K562 (cell line): ENCODE measurements at regions not wholly inside any gene's neighbourhood (a gene's known extent, or its start where the extent isn't known, plus 50 kb on each side); places are given as distances from the start of the nearest gene placed in this dataset.

Source experiments
- ARNT ChIP-seq, 2 experiments: fragments of 450-650 bp; IDR thresholded peaks; 2 replicates each; pipeline ENCODE4 v1.6.1; 2016; ENCODE audit warnings: mild to moderate bottlenecking in 1 of 2
- BMI1 ChIP-seq: fragments of 150-350 bp; IDR thresholded peaks from 2 replicates; pipeline ENCODE4 v1.6.1; 2014; ENCODE audit warnings: low read length
- MXI1 ChIP-seq: IDR thresholded peaks from 2 replicates; pipeline ENCODE4 v1.6.1; 2011; ENCODE audit warnings: low read depth, mild to moderate bottlenecking, improper control_type of control experiment, low read length
- TCF7L2 ChIP-seq: fragments of 150-350 bp; IDR thresholded peaks from 2 replicates; pipeline ENCODE4 v1.6.1; 2016; ENCODE audit warnings: low read depth, mild to moderate bottlenecking, low read length, moderate library complexity
- TSC22D4 ChIP-seq: fragments of 450-650 bp; IDR thresholded peaks from 2 replicates; pipeline ENCODE4 v1.6.1; 2016; ENCODE audit warnings: missing genetic modification characterization, missing biosample characterization, control low read depth
- WHSC1 ChIP-seq: IDR thresholded peaks from one replicate; pipeline ENCODE4 v1.6.1; 2012; ENCODE audit warnings: low read length, control low read depth, inconsistent platforms
- TF ChIP-seq, protein P1 (sequence below), 2 experiments: IDR thresholded peaks in 1 of 2; conservative IDR thresholded peaks in 1 of 2; 2 replicates each; pipeline ENCODE4 v1.6.1; 2016; ENCODE audit warnings: low read depth in 2 of 2, mild to moderate bottlenecking in 1 of 2, missing compliant biosample characterization in 1 of 2, missing genetic modification characterization in 1 of 2, moderate library complexity in 1 of 2
- TF ChIP-seq, protein P2 (sequence below): fragments of 250-450 bp; sonication (Bioruptor Pico); IDR thresholded peaks from 2 replicates; pipeline ENCODE4 v1.4.0; 2020
- TF ChIP-seq, protein P3 (sequence below): fragments of 450-650 bp; IDR thresholded peaks from 2 replicates; pipeline ENCODE4 v1.6.1; 2016; ENCODE audit warnings: low read depth

GRCh38 chr2:223652122-223652521 is 50.0 kb upstream of the SCG2 start (continued):
- TF ChIP-seq, protein P1, sequence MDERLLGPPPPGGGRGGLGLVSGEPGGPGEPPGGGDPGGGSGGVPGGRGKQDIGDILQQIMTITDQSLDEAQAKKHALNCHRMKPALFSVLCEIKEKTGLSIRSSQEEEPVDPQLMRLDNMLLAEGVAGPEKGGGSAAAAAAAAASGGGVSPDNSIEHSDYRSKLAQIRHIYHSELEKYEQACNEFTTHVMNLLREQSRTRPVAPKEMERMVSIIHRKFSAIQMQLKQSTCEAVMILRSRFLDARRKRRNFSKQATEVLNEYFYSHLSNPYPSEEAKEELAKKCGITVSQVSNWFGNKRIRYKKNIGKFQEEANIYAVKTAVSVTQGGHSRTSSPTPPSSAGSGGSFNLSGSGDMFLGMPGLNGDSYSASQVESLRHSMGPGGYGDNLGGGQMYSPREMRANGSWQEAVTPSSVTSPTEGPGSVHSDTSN (CRISPR knock-in tag; IDR thresholded peaks at IDR 0.05; ENCODE audit: low read depth): no peak
- TF ChIP-seq, protein P1 (tag; conservative IDR thresholded peaks at IDR 0.05; ENCODE audit: low read depth): peak; percentile 26; the same call in 1 of the 2 replicates
- TF ChIP-seq, protein P2, sequence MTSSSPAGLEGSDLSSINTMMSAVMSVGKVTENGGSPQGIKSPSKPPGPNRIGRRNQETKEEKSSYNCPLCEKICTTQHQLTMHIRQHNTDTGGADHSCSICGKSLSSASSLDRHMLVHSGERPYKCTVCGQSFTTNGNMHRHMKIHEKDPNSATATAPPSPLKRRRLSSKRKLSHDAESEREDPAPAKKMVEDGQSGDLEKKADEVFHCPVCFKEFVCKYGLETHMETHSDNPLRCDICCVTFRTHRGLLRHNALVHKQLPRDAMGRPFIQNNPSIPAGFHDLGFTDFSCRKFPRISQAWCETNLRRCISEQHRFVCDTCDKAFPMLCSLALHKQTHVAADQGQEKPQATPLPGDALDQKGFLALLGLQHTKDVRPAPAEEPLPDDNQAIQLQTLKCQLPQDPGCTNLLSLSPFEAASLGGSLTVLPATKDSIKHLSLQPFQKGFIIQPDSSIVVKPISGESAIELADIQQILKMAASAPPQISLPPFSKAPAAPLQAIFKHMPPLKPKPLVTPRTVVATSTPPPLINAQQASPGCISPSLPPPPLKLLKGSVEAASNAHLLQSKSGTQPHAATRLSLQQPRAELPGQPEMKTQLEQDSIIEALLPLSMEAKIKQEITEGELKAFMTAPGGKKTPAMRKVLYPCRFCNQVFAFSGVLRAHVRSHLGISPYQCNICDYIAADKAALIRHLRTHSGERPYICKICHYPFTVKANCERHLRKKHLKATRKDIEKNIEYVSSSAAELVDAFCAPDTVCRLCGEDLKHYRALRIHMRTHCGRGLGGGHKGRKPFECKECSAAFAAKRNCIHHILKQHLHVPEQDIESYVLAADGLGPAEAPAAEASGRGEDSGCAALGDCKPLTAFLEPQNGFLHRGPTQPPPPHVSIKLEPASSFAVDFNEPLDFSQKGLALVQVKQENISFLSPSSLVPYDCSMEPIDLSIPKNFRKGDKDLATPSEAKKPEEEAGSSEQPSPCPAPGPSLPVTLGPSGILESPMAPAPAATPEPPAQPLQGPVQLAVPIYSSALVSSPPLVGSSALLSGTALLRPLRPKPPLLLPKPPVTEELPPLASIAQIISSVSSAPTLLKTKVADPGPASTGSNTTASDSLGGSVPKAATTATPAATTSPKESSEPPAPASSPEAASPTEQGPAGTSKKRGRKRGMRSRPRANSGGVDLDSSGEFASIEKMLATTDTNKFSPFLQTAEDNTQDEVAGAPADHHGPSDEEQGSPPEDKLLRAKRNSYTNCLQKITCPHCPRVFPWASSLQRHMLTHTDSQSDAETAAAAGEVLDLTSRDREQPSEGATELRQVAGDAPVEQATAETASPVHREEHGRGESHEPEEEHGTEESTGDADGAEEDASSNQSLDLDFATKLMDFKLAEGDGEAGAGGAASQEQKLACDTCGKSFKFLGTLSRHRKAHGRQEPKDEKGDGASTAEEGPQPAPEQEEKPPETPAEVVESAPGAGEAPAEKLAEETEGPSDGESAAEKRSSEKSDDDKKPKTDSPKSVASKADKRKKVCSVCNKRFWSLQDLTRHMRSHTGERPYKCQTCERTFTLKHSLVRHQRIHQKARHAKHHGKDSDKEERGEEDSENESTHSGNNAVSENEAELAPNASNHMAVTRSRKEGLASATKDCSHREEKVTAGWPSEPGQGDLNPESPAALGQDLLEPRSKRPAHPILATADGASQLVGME: no peak
- TF ChIP-seq WHSC1 (no peak), MXI1 (no peak), ARNT (IDR thresholded peaks at IDR 0.05) (no peak), TCF7L2 (no peak), TSC22D4 (tag) (no peak), BMI1 (no peak)
- TF ChIP-seq, protein P3, sequence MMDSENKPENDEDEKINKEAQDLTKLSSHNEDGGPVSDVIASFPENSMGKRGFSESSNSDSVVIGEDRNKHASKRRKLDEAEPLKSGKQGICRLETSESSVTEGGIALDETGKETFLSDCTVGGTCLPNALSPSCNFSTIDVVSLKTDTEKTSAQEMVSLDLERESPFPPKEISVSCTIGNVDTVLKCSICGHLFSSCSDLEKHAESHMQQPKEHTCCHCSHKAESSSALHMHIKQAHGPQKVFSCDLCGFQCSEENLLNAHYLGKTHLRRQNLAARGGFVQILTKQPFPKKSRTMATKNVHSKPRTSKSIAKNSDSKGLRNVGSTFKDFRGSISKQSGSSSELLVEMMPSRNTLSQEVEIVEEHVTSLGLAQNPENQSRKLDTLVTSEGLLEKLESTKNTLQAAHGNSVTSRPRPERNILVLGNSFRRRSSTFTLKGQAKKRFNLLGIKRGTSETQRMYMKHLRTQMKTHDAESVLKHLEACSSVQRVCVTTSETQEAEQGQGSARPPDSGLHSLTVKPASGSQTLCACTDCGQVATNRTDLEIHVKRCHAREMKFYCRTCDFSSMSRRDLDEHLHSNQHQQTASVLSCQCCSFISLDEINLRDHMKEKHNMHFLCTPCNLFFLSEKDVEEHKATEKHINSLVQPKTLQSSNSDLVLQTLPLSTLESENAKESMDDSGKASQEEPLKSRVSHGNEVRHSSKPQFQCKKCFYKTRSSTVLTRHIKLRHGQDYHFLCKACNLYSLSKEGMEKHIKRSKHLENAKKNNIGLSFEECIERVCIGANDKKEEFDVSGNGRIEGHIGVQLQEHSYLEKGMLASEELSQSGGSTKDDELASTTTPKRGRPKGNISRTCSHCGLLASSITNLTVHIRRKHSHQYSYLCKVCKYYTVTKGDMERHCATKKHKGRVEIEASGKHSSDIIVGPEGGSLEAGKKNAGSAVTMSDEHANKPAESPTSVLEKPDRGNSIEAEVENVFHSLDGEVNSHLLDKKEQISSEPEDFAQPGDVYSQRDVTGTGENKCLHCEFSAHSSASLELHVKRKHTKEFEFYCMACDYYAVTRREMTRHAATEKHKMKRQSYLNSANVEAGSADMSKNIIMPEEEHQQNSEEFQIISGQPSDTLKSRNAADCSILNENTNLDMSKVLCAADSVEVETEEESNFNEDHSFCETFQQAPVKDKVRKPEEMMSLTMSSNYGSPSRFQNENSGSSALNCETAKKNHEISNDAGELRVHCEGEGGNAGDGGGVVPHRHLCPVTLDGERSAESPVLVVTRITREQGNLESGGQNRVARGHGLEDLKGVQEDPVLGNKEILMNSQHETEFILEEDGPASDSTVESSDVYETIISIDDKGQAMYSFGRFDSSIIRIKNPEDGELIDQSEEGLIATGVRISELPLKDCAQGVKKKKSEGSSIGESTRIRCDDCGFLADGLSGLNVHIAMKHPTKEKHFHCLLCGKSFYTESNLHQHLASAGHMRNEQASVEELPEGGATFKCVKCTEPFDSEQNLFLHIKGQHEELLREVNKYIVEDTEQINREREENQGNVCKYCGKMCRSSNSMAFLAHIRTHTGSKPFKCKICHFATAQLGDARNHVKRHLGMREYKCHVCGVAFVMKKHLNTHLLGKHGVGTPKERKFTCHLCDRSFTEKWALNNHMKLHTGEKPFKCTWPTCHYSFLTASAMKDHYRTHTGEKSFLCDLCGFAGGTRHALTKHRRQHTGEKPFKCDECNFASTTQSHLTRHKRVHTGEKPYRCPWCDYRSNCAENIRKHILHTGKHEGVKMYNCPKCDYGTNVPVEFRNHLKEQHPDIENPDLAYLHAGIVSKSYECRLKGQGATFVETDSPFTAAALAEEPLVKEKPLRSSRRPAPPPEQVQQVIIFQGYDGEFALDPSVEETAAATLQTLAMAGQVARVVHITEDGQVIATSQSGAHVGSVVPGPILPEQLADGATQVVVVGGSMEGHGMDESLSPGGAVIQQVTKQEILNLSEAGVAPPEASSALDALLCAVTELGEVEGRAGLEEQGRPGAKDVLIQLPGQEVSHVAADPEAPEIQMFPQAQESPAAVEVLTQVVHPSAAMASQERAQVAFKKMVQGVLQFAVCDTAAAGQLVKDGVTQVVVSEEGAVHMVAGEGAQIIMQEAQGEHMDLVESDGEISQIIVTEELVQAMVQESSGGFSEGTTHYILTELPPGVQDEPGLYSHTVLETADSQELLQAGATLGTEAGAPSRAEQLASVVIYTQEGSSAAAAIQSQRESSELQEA: no peak
